Stimulated activated CD8-positive, alpha-beta memory T cell treated with anti-CD3 and anti-CD28 coated beads, Interleukin-12 subunit alpha, Interleukin-12 subunit beta, amount 100 ng/mL, for 4 hours (primary cell): ENCODE measurements at regions not wholly inside any gene's neighbourhood (a gene's known extent, or its start where the extent isn't known, plus 50 kb on each side); places are given as distances from the start of the nearest gene placed in this dataset.

Experiments used
- DNase-seq: peaks from one replicate; pipeline ENCODE4 v3.0.0-alpha.2; 2020; ENCODE audit warnings: low read depth

DNA sequence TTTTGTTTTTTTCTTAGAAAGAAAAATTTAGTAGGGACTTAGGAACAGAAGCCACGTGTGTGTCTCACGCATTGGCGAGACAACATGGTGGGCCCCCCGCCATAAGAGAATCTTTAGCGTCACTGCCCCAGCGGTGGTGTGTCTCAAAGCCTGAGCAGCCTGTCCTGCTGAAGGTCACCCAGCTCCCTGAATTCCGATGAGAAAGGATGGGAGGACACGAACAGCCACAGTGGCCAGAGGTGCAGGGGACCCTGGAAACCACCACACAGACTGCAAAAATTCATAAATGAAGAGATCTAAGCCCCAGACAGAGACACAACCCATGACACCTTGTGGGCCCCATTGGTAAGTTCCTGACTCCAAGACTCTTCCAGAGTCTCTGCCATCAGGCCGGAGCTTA lies 266.1 kb upstream of the RAB6C start:
- no peak for DNase-seq

DNA sequence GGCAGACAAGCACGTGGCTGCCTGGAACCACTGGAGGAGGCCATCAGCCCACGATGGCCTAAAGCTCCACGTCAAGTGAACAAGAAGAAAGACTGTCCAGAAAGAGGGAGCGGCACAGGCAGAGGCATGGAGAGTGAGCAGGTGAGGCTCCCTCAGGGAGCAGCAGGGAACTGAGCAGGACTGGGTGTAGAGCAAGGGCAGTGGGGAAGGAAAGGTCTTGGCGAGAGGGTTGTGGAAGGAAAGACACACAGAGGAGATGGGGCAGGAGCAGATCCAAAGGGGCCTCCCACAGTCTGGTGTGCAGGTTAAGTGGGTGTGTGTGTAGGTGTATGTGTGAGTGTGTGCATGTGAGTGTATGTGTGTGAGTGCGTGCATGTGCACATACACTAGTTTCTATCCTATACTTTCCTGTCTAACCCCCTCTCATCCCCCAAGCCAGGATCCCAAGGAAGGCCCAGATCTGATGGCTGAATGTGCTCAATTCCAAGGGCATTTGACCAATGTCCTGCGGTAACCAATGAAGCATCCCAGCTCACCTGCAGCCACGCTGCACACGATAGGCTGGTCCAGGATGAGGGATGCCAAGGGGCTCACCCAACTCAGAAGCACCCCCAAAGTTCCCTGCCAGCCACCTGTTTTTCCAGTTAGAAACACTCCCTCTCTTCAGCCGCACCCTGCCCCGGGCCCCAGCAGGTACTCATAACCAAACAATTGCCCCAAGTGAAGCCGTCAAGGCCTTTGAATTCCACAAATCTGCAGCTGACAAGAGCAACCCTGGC lies 262.5 kb upstream of the RAB6C start:
- DNase-seq: no peak

DNA sequence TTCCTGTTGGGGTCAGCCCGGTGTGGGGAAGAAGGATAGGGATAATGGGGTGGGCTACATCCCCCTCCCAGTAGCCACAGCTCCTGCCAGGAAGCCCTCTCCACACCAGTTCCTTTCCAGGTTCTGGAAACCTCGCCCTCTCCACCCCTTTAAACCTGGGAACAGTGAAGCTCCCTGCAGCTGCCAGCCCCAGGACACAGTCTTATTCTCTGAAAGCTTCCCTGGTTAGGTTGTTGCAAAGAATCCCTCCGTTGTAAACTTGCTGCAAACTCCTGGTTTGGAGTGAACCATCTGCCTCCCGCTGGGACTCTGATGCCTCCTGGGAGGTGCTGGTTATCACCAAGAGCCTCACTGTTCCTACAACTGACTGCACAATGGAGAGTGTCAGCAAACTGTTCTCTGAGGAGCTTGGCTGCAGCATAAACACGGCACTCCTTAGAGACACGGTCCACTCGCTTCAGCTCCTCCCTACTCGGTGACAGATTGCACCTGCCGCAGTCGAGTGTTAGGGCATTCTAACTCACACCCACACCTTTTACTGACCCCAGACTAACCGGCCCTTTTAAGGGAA lies 261.8 kb upstream of the RAB6C start:
- no peak for DNase-seq

DNA sequence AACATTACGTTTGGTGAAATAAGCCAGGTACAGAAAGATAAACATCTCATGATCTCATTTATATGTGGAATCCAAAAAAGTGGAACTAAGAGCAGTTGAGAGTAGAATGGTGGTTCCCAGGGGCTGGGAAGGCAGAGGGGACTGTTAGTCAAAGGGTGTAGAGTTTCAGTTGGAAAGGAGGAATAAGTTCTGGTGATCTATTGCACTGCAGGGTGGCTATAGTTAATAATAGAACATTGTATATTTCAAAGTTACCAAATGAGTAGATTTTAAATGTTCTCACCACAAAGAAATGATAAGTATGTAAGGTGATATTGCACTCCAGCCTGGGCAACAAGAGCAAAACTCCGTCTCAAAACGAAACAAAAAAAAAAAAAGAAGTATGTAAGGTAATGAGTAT lies 260.1 kb upstream of the RAB6C start:
- no peak for DNase-seq

DNA sequence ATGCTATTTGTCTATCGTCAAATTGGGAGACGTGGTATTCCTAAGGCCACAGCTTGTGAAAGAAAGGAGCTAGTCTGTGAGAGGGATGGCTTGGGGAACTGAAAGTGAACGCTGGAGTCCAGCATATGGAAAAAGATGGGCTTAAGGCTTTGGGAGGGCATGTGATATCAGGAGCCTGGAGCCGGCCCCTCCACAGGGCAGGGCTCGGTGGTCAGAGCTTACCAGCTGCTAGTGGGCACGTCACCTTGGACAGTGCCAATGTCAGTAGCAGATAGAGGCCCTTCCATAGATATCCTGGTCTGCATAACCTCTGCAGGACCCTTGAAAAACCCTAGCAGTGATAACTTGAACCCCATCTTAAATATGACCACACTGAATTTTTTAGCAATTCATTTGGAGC lies 259.1 kb upstream of the RAB6C start:
- DNase-seq: no peak

DNA sequence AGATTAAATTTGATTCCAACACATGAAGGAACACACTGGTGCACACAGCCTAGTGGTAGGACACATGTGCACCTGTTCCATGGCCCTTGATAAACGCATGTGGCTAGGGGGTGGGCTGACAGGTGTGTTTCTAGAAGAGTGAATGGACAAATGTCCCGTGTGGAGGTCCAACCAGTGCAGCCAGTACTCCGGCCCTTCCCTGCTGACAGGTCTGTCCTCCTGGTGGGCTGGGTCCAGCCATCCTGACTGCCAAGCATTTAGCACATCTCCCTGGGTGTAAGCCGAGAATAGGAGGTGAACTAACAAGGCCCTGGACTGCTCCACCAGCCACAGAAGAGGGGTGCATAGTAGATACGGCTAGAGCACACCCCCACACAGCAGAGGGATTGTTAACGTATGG lies 258.7 kb upstream of the RAB6C start:
- no peak for DNase-seq

DNA sequence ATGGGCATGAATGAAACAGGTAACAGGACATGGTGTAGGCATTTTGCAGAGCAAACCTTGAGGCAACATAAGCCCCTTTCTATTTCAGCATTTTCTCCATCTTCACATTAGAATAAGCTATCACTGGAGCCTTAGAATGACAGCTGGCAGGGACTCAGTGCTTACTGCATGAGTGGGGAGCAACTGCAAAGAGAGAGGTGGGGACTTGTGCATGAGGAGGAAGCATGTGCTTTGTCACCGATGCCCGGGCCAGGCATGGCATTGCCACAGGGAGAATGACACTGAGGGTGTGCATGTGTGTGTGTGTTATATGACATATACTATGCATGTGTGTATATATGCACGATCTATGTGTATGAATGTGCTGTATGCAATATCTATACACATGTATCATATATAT lies 258.2 kb upstream of the RAB6C start:
- no peak for DNase-seq

DNA sequence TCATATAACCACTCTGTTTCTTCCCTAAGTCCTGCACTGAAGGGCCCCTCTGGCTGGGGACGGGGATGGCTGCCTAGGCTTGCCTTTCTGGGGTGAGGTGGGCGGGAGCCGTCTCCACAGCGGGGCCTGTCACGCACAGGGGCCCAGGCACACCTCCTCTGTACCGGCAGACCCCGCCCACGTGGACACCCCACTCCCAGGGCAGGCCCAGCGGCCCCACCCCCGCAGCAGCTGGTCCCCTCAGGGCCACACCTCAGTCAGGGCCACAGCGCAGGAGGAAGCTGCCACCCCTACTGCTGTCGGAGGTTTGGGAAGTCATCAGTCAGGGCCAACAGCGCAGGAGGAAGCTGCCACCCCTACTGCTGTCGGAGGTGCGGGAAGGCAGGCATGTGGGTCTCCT lies 257.6 kb upstream of the RAB6C start:
- no peak for DNase-seq

DNA sequence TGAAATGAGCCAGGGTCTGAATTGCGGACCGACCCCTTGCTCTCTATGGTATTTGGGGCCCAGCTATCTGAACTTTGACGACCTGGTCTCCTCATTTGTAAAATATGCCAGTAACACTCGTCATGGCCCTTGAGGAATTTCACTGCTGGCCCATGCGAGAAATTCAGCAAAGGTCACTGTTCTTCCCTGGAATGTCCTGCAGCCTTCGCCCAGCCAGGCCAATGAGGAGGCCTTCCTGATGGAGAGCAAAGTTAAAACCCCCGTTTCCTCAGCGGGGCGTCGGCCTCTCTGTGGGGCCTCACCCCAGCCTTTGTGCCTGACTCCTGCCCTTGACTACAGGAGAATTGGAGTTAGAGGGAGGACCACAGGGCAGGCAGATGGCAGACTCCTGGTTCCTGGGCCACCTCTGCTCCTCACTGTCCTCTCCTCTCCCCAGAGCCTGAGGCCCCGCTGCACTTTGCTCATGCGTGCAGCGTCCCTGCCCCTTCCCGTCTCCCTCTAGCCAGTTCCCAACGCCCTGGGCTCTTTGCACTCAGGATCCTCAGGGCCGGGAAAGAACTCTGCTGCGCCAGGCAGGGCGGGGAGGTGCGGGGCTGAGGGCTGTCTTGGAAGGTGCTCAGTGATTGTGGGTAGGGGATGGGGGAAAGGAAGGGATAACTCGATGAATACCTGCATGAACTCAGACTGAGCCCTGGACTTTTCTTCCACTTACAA lies 257.0 kb upstream of the RAB6C start:
- DNase-seq: no peak

DNA sequence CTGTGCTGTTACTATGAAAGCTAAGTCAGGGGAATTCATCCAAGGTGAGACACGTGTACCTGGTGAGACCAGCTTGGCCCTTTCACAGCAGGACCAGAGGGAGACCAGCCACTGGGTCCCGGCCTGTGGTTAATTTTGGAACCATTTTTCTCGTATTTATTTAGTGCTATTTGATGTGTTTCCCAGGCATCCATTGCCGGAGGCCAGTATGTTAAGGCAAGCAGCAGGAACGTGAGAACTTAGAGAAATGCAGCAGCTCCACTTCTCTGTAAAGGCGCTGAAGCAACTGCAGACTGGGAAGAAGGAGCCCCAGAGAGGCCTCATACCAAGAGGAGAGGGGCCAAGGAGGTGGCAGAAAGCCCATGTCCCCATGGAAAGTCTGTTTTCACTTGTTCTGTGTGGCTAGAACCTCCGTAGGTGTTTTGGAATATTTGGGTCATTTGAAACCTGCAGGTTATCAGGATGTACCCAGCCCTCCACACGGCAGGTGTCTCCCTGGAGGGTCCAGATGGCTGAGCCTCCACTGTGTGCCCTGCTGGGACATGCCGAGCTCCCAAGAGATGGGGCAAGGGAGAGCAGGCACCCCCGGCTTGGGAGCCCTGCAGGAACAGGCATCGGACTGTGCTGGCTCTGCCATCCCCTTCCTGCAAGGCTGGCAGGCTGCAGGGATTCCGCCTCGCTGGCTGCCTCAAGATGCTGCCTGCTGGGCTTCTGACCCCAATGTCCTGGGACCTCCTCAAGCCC lies 256.0 kb upstream of the RAB6C start:
- no peak for DNase-seq

DNA sequence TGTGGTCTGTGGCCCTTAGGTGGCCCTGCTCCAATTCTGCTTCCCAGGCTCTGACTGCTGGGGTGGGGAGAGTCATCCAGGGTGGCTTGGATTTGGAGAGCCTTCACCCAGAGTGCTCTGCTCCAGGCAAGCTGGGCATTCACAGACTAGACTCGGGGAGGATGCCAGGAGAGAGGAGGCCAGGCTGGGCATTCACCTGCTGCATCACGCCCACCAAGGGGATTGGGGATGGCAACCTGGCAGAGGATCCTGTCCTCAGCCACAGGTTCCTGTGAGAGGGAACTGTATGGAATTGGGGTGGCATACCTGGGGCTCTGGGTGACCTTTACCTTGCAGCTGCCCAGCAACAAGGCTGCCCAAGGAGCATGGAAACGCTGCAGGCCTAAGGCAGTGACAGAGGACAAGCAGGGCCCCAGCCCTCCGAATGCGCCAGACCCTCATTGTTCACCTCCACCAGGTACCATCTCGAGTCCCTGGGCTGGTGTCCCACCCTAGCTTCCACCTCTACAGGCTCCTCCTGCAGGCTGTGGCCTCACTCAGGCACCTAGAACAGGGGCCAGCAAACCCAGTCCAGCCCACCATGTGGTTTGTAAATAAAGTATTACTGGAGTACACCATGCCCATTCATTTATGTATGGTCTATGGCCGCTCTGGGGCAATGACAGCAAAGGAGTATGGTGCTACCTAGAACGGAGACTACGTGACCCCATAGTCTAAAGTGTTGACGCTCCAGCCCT lies 255.3 kb upstream of the RAB6C start:
- no peak for DNase-seq

DNA sequence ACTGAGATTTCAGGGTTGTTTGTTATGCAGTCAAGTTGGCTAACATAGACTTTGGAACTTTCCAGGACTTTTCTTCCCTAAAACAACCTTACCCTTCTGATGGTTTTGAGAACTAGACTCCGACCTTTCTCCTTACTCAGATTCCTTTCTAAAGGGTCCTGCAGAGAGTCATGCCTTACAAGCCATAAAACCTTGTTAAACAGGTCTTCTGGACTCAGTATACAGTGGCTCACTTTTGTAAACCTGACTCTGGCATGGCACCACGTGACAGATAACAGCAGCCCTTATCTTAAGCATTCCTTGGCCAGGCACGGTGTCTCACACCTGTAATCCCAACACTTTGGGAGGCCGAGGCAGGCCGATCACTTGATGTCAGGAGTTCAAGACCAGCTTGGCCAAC lies 253.2 kb upstream of the RAB6C start:
- no peak for DNase-seq

DNA sequence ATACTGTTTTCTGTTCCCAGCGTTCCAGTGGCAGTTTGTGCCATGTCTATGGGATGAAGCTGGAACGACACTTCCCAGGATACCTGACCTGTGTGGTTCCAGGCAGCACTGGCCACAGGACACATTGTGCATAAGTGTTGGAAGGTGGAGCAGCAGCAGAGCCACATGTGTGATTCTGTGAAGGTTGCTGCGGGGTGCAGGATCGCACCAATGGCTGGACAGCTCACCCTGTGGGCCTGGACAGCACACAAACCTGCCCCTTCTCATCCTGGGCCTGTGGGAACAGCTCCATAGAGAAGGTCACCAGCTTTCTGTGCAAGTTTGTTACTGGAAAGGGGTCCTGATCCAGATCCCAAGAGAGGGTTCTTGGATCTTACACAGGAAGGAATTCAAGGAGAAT lies 252.2 kb upstream of the RAB6C start:
- DNase-seq: no peak

DNA sequence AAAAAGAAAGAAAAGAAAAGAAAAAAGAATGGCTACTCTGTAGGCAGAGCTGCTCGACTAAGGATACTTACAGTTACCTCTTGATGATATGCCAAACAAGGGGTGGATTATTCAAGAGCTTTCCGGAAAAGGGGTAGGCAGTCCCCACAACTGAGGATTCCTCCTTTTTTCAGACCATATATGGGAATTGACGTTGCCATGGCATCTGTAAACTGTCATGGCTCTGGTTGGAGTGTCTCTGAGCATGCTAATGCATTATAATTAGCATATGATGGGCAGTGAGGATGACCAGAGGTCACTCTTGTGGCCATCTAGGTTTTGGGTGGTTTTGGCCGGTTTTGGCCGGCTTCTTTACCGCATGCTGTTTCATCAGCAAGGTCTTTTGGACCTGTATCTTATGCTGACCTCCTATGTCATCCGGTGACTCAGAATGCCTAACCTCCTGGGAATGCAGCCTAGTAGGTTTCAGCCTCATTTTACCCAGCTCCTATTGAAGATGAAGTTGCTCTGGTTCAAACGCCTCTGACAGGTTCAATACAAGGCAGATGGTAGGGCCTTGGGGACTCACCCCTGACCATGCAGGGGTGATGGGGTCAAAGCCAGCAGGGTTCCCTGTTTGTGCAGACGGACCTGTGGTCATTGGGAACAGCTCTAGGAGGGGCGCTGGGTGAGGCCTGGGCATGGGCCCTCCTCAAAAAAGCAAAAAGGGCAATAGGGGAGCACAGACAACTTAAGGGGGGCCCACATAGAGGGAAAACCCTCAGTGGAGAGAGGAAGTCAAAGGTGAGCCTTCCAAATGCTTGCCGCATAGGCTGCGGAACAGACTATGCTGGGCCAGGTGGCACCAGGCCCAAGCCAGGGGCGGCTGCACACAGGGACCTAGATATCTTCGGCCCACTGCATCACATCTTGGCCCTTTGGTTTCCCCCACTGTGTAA lies 251.2 kb upstream of the RAB6C start:
- DNase-seq: no peak

DNA sequence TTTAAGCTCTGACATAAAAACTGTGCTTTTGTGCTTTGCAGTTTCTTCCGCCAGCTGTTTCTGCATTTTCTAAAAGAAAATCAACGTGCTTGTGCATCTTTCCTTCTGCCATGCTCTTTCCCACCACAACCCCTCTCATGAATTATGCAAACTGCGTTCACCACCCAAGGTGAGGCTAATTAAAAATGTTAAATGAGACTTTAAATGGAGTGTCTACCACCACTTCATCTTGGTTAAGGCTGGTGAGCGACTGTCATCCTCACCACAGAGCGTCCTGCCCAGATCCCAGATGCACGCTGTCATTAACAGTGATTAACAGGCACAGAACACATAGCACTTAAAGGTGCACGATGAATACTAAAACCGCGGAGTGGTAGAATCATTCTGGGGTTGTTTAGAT lies 250.5 kb upstream of the RAB6C start:
- DNase-seq: no peak

DNA sequence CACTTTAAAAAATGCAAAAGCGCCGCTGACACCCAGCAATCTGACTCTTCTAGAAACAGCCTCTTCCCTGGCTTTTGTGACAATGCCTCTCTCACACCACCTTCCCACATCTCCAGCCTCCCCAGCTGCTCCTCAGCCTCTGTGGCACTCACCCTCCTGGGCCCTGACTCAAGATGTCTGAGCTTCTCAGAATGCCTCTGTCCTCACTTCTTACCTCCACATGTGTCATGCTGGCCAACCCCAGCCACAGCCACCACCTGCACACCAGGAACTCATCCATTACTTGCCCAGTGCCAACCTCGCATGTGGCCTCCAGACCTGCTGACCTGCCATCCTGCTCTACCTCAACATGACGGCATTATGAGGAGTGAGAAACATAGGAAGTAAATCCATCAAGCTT lies 249.8 kb upstream of the RAB6C start:
- no peak for DNase-seq

DNA sequence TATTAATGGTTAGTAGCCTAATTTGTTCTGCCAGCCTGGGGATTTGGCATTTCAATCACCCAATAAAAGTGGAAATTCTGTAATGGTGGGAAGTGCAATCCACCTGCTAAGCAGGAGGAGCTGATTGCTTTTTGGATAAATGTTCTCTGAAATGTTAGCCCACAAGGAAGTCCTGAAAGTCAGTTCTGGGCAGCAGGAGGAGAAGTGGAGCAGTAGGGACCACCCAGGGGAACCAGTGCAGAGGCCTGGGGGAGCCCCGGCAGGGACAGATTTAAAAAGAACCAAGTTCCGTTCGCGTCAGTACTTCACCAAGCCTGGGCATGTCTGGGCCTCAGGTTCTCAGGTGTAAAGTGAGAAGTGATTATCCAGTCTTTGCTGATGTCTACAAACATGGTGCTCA lies 248.5 kb upstream of the RAB6C start:
- DNase-seq: no peak

DNA sequence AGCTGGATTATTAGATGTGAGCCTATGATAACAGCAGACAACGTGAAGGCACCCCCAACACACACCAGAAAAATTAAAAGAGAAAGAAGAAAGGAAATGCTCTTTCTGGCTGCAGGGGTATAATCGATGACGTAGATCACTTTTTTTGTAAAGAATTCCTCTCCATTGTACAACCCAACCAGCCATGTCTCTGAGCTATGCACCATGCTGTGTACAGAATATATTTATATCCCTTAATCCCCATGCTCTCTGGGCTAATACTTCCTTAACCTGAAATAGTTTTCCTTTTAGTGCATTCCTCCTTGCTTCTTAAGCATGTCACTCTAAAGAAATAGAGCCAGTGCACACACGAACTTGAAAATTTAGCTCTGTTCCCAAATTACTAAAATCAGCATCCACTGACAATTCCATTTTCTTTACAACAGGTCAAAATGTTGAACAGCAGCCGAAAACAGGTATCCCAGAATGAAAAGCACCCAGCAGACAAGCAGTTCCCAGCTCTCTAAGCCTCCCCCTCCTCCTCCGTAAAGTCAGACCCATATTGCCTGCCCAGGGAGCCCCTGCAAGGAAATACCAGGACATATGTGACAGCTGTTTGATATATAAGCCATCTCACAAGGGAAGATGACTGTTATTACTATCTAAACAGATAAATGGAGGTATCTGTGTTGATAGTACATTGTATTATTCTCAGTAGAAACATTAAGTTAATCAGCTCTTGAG lies 247.4 kb upstream of the RAB6C start:
- DNase-seq: no peak

DNA sequence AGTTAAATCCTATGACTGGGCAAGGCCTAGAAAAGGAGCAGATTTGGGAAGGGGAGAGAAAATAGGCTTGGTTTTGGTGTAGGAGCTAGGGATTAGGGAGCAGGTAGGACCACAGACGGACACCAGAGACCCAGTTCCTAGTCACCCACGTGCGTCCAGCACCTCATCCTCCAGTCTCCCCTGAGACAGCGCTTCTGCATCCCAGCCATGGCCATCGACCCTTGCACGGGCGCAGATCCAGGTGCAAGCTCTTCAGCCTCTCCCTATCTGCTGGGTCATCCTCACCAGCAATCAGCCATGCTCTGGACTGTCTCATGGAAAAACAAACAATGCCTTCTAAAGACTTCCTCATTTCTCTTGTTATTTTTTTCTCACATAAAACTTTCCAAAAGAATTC lies 246.8 kb upstream of the RAB6C start:
- no peak for DNase-seq

DNA sequence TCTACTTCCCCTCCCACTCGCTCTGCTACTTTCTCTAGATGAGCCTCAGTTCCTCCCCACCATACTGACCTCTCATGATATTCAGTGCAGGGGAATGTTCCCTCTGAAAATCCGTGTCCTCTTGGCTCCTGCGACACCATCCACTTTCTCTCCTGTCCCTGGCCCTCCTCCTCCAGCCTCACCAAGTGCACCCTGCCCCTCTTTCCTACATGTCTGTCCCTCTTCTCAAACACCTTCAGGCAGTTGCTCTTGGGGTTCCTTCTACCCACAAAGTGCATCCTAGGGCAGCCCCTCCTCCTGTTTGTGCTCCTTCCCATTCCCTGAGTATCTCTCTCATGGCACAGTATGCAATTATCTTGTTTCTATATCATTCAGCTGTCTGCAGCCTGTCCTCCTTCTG lies 246.4 kb upstream of the RAB6C start:
- DNase-seq: no peak
